ENCODE measurements at regions not wholly inside any gene's neighbourhood (a gene's known extent, or its start where the extent isn't known, plus 50 kb on each side); places are given as distances from the start of the nearest gene placed in this dataset.
"Not testable (repeated sequence)": the region's sequence is repeated elsewhere in the genome, so short reads cannot be mapped to it uniquely, and the experiment has no call there.

DNA sequence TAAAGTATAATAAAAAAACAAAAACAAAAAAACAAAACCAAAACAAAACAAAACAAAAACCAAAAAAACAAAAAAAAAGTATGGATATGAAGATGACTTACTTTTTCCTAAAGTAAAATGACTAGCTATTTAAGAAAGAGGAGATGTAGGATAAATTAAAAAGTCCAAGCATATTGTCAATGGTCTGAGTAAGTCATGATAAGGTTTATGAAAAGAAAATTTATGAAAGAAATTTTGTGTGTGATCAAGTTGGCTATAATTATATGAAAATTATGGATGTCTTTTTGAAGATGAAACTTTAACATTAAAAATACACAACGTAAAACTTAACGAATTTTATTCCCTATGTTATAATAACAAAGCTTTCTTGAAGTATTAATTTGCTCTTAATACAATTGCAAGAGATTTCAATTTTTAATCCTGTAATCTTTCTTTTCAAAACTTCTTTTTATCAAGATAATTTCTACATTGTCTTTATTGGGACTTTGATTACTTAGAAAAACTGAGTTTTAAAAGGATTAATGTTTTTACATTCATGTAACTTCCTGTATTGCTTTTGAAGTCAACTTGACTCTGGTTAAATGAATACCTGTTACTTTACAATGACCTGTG is 200.9 kb upstream of the IVNS1ABP start:
- H3K9me3 Mint-ChIP-seq = peaks cover 0 to 24% (median 17%) of the 10 kb centered on the region in 9 donors
- H3K27ac Mint-ChIP-seq = peak overlapping the region in 1 of 10 donors; percentile 27
- POLR2A ChIA-PET = no interaction called here
- H3K27me3 Mint-ChIP-seq = peaks cover 0 to 6% (median 0%) of the 10 kb centered on the region in 5 donors
- no peak overlapping the region for H3K4me3 Mint-ChIP-seq
- ATAC-seq = no peak
- H3K4me1 Mint-ChIP-seq = peaks cover 0 to 7% (median 2%) of the 10 kb centered on the region in 4 donors
- H3K36me3 Mint-ChIP-seq = peaks cover 0 to 21% (median 18%) of the 10 kb centered on the region in 3 donors
- DNase-seq = no peak

DNA sequence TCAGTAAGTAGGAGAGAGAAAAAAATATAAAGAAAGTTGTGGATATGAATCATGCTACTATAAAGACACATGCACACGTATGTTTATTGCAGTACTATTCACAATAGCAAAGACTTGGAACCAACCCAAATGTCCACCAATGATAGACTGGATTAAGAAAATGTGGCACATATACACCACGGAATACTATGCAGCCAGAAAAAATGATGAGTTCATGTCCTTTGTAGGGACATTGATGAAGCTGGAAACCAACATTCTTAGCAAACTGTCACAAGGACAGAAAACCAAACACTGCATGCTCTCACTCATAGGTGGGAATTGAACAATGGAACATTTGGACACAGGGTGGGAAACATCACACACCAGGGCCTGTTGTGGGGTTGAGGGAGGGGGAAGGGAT is 200.3 kb upstream of the IVNS1ABP start:
- H3K4me3 Mint-ChIP-seq, ATAC-seq, H3K27ac Mint-ChIP-seq, H3K27me3 Mint-ChIP-seq, DNase-seq, POLR2A ChIA-PET, H3K4me1 Mint-ChIP-seq: not testable (repeated sequence)
- H3K36me3 Mint-ChIP-seq = peaks cover 0 to 18% (median 17%) of the 10 kb centered on the region in 3 donors
- peaks cover 0 to 24% (median 17%) of the 10 kb centered on the region in 9 donors for H3K9me3 Mint-ChIP-seq

DNA sequence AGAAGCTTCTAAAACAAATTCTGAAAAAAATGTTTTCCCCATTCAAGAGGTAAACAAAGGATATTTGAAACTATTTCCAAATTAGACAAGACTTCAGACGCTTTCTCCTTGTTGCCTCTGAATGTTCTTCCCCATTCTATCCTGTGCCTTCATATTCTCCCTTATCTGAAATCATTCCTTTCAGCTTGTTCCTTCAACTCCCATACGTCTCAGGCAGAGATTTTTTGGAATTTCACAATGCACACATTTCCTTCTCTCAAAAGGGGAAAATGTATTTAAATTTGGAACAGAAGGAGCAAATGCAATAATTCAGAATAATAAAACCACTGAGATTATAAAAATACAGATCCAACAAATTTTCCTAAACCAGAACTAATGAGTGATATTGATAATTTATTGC is 198.7 kb upstream of the IVNS1ABP start:
- POLR2A ChIA-PET = no interaction called here
- H3K4me1 Mint-ChIP-seq = peaks cover 0 to 7% (median 3%) of the 10 kb centered on the region in 4 donors
- H3K27me3 Mint-ChIP-seq = peaks cover 0 to 6% (median 0%) of the 10 kb centered on the region in 5 donors
- no peak overlapping the region for H3K4me3 Mint-ChIP-seq
- H3K36me3 Mint-ChIP-seq = peaks cover 0 to 18% (median 13%) of the 10 kb centered on the region in 3 donors
- ATAC-seq = no peak
- H3K9me3 Mint-ChIP-seq = peaks cover 0 to 24% (median 17%) of the 10 kb centered on the region in 9 donors
- peak overlapping the region in 1 of 10 donors; percentile 47 for H3K27ac Mint-ChIP-seq
- no peak for DNase-seq

DNA sequence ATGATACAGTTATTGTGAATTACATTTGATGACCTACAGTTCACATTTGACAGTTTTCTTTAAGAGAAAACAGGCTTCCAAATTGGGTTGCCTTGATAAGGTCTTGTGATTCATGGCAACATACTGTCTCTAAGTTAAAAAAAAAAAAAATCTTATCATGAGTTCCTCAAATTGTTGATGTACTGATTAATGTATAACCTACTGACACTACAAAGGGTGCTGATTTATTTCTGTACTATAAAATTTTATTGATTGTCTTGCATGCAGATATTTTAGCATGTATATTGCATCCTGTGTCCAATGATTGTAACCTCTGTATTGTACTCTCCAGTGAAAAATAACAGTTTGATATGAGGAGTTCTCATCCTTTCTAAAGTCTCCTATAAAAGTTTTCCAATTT is 197.3 kb upstream of the IVNS1ABP start:
- no peak overlapping the region for H3K27ac Mint-ChIP-seq
- peaks cover 0 to 6% (median 0%) of the 10 kb centered on the region in 5 donors for H3K27me3 Mint-ChIP-seq
- H3K9me3 Mint-ChIP-seq = peaks cover 0 to 19% (median 12%) of the 10 kb centered on the region in 9 donors
- no peak overlapping the region for H3K4me3 Mint-ChIP-seq
- POLR2A ChIA-PET = no interaction called here
- H3K4me1 Mint-ChIP-seq = peaks cover 0 to 7% (median 3%) of the 10 kb centered on the region in 4 donors
- H3K36me3 Mint-ChIP-seq = peaks cover 0 to 9% (median 7%) of the 10 kb centered on the region in 3 donors
- no peak for DNase-seq
- ATAC-seq = no peak

DNA sequence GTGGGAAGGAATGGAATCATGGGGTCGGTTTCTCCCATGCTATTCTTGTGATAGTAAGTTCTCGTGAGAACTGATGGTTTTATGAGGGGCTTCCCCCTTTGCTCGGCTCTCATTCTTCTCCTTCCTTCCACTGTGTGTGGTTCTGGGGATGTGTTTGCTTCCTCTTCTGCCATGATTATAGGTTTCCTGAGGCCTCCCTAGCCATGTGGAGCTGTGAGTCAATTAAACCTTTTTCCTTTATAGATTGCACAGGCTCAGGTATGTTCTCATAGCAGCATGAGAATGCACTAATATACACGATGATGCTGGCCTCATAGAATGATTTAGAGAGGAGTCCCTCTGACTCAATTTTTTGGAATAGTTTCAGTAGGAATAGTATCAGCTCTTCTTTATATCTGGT is 195.4 kb upstream of the IVNS1ABP start:
- peaks cover 0 to 4% (median 0%) of the 10 kb centered on the region in 5 donors for H3K27me3 Mint-ChIP-seq
- ATAC-seq = no peak
- peak overlapping the region in 2 of 10 donors; percentile 12 to 63 for H3K27ac Mint-ChIP-seq
- peaks cover 0 to 18% (median 5%) of the 10 kb centered on the region in 9 donors for H3K9me3 Mint-ChIP-seq
- H3K4me3 Mint-ChIP-seq = no peak overlapping the region
- POLR2A ChIA-PET = no interaction called here
- DNase-seq = no peak
- H3K4me1 Mint-ChIP-seq = peaks cover 0 to 8% (median 4%) of the 10 kb centered on the region in 4 donors
- peaks cover 0 to 10% (median 5%) of the 10 kb centered on the region in 3 donors for H3K36me3 Mint-ChIP-seq

DNA sequence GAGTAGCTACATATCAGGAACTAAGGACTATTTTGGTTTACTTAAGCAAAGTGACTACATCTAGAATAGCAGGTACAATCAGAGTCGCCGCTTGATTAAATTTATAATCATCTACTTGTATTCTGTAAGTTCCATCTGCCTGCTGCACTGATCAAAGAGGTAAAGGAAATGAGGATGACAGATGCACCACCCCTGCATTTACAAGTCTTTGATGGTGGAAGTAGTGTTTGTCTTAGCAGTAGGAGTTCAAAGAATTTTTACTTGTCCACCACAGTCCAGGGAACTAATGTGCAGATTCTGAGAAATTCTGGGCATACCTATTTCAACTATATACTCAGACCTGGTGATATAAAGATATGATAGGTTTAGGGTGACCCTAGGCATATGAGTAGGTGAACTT is 184.1 kb upstream of the IVNS1ABP start:
- ATAC-seq (no peak), DNase-seq (no peak)
- peaks cover 0 to 4% (median 1%) of the 10 kb centered on the region in 4 donors for H3K4me1 Mint-ChIP-seq
- H3K4me3 Mint-ChIP-seq = no peak overlapping the region
- peaks cover 0 to 3% (median 0%) of the 10 kb centered on the region in 5 donors for H3K27me3 Mint-ChIP-seq
- peaks cover 0 to 5% (median 0%) of the 10 kb centered on the region in 3 donors for H3K36me3 Mint-ChIP-seq
- POLR2A ChIA-PET = no interaction called here
- H3K9me3 Mint-ChIP-seq = peaks cover 0 to 4% (median under 1%) of the 10 kb centered on the region in 9 donors
- no peak overlapping the region for H3K27ac Mint-ChIP-seq

DNA sequence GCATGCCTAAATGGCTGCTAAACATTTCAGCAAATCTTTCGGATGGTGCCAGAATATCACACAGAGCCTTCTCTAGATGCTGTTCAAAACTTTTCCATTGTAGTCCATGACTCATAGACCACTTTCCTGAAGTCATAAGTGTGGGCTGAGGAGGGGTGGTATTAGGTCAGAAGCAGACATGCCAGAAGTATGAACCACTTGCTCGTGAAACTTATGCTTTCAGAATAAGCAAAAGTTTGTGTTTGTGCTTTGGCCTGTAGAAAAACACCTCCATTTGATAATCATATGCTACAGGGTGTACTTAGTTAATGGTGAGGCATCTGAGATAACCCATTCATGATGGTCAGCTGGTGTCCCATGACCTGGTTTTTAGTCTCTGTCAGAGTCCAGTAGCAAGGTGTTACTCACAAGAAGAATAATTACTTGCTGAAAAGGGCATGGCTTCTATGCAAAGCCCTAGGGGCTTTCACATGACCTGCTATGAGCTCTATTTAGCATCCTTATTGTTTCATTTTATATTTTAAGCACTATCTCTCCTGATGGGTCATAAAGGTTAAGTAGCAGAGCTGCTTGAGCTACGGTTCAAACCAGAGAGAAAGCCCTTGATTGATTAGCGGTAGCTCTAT is 183.1 kb upstream of the IVNS1ABP start:
- POLR2A ChIA-PET = no interaction called here
- no peak overlapping the region for H3K27ac Mint-ChIP-seq
- no peak overlapping the region for H3K4me3 Mint-ChIP-seq
- peaks cover 0 to 6% (median 3%) of the 10 kb centered on the region in 4 donors for H3K4me1 Mint-ChIP-seq
- peaks cover 0 to 4% (median 0%) of the 10 kb centered on the region in 3 donors for H3K36me3 Mint-ChIP-seq
- no peak for ATAC-seq
- H3K27me3 Mint-ChIP-seq = peaks cover 0 to 6% (median 0%) of the 10 kb centered on the region in 5 donors
- H3K9me3 Mint-ChIP-seq = no peaks in the 10 kb centered on the region
- no peak for DNase-seq

DNA sequence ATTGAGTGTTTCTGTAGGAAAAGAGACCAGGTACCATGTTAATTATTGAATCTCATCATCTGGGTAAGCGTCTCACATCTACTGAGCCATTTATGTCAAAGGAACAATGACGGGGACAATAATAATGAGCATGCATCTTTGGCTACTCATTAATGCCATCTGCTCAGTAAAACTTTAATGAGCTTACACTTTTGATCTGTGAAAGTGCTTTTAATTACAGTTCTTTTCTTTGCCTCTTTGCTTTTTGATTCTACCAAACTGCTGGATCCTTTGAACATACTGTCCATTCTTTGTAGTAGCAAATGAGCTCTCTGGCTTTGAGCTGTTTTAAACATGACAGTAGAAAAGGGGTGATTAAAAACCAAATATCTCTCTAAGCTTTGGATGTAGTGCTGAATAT is 181.2 kb upstream of the IVNS1ABP start:
- Mint-ChIP-seq H3K27me3 (peaks cover 0 to 6% (median 0%) of the 10 kb centered on the region in 5 donors), H3K4me1 (peaks cover 0 to 6% (median 3%) of the 10 kb centered on the region in 4 donors), H3K4me3 (no peak overlapping the region), H3K9me3 (no peaks in the 10 kb centered on the region), H3K36me3 (peaks cover 0 to 4% (median 0%) of the 10 kb centered on the region in 3 donors), H3K27ac (no peak overlapping the region)
- ATAC-seq (no peak), DNase-seq (no peak)
- POLR2A ChIA-PET = no interaction called here

DNA sequence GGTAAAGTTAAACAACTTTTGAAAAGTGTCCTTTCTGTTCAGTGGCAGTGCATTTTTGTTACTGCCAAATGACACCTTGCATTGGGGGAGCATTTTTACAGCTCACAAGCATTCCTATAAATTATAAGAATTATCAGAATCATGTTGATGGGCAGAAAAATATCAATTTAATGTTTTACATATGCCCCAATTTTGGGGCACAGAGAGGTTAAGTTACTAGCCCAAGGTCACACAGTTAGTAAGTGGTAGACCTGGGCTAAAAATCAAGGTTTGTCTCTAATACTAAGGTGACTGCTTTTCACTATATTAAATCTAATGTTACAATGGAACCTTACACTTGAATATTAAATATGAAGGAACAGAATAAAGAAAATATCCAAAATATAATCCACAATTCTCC is 180.1 kb upstream of the IVNS1ABP start:
- POLR2A ChIA-PET = no interaction called here
- DNase-seq = no peak
- no peak overlapping the region for H3K4me3 Mint-ChIP-seq
- H3K36me3 Mint-ChIP-seq = peaks cover 0 to 4% (median 0%) of the 10 kb centered on the region in 3 donors
- H3K9me3 Mint-ChIP-seq = no peaks in the 10 kb centered on the region
- H3K27ac Mint-ChIP-seq = no peak overlapping the region
- H3K4me1 Mint-ChIP-seq = peaks cover 0 to 6% (median 3%) of the 10 kb centered on the region in 4 donors
- ATAC-seq = no peak
- H3K27me3 Mint-ChIP-seq = peaks cover 0 to 6% (median 0%) of the 10 kb centered on the region in 5 donors

DNA sequence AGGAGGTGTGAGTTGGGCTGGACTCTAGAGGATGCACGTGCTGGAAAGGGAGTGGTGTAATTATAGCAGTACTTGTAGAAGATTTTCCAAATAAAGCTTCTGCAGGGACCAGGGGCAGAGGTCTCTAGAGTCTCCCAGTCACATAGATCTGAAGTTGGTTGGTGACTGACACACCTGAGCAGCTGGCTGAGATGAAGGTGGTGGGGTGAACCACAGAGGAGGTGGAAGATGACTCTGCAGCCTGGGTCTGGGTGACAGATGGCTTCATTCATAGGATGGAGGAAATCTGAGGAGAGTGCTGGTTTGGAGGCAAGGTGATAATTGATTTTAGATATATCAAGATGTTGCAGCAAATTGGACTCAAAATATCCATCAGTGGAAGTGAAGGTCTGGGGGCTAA is 178.9 kb upstream of the IVNS1ABP start:
- DNase-seq (no peak), ATAC-seq (no peak)
- H3K4me3 Mint-ChIP-seq = no peak overlapping the region
- H3K36me3 Mint-ChIP-seq = peaks cover 0 to 4% (median 0%) of the 10 kb centered on the region in 3 donors
- H3K9me3 Mint-ChIP-seq = no peaks in the 10 kb centered on the region
- POLR2A ChIA-PET = no interaction called here
- peaks cover 0 to 6% (median 0%) of the 10 kb centered on the region in 5 donors for H3K27me3 Mint-ChIP-seq
- H3K27ac Mint-ChIP-seq = peak overlapping the region in 2 of 10 donors; percentile 4
- H3K4me1 Mint-ChIP-seq = peaks cover 0 to 6% (median 0%) of the 10 kb centered on the region in 4 donors

DNA sequence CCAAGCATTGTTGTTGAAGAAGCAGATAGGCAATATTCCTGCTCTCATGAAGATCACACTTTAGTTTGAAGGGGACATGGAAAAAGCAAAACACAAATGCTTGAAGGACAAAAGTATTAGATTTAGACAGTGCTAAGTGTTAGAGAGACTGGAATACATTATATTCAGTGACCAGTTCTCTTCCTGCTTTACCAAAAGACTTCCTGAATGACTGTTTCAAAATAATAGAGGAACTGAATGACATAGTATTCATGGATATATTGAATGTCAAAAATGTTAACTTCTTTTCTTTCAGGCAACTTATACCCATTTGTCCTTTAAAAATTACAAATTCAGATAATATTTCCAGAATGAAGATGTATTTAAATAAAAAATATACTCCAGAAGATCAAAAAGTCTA is 178.0 kb upstream of the IVNS1ABP start:
- Mint-ChIP-seq H3K9me3 (no peaks in the 10 kb centered on the region), H3K4me3 (no peak overlapping the region), H3K27ac (no peak overlapping the region), H3K27me3 (peaks cover 0 to 6% (median 0%) of the 10 kb centered on the region in 5 donors), H3K4me1 (peaks cover 0 to 6% (median 0%) of the 10 kb centered on the region in 4 donors), H3K36me3 (peaks cover 0 to 4% (median 0%) of the 10 kb centered on the region in 3 donors)
- ATAC-seq (no peak), DNase-seq (no peak)
- POLR2A ChIA-PET = no interaction called here

DNA sequence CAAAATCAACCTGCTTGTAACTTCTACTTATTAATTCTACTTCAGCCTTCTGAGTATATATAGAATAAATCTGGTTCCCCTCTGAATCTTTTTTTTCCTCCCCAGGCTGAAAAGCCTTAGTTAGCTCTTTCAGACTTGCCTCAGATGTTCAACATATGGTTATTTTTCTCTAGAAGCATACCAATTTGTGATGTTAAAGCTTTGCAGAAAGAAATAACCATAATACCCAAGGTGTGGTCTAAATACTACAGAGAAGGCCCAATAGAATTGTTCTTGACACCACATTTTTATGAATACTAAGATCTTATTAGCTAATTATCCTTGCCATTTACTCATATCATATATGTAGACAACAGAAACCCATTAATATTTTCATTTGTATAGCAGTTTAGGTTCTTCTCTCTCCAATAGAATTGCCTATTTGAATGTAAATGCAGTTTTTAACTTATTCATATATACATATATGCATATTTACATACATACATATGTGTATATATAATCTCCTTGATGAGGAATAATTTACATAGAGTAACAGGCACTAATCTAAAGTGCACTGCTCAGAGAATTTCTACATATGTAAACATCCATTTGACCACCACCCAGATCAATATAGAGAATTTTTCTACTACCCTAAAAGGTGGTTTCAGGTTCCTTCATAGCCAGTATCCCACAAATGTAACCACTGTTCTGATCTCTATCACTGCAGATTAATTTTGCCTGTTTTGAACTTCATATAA is 175.2 kb upstream of the IVNS1ABP start:
- H3K27ac Mint-ChIP-seq = peak overlapping the region in 1 of 10 donors; percentile 20
- peaks cover 0 to 4% (median 0%) of the 10 kb centered on the region in 3 donors for H3K36me3 Mint-ChIP-seq
- ATAC-seq = no peak
- DNase-seq = no peak
- H3K27me3 Mint-ChIP-seq = peaks cover 0 to 6% (median 0%) of the 10 kb centered on the region in 5 donors
- no peaks in the 10 kb centered on the region for H3K9me3 Mint-ChIP-seq
- H3K4me1 Mint-ChIP-seq = peaks cover 0 to 13% (median 4%) of the 10 kb centered on the region in 4 donors
- H3K4me3 Mint-ChIP-seq = no peak overlapping the region
- POLR2A ChIA-PET = no interaction called here

DNA sequence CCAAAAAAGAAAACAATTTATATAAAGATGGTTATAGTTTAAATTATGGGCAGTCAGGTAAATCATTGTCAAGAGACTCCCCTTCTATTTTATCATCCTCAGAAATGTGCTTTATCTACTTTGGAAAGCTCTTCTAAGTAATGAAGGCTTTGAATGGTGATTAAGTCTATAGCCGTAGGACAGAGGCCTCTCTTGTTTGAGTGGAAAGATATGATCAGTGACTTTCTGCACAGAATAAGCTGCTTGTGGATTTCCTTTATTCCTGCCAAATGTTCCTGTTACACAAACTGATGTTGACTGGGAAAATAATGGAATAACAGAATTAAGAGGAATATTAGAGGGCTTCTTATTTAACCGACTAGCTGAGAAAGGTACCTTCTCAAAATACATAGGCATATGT is 174.6 kb upstream of the IVNS1ABP start:
- Mint-ChIP-seq H3K4me3 (no peak overlapping the region), H3K4me1 (peaks cover 0 to 13% (median 4%) of the 10 kb centered on the region in 4 donors), H3K27me3 (peaks cover 0 to 5% (median 0%) of the 10 kb centered on the region in 5 donors), H3K36me3 (no peaks in the 10 kb centered on the region), H3K27ac (no peak overlapping the region), H3K9me3 (no peaks in the 10 kb centered on the region)
- no peak for DNase-seq
- ATAC-seq = no peak
- POLR2A ChIA-PET = no interaction called here
